ENCODE measurements at regions not wholly inside any gene's neighbourhood (a gene's known extent, or its start where the extent isn't known, plus 50 kb on each side); places are given as distances from the start of the nearest gene placed in this dataset.

DNA sequence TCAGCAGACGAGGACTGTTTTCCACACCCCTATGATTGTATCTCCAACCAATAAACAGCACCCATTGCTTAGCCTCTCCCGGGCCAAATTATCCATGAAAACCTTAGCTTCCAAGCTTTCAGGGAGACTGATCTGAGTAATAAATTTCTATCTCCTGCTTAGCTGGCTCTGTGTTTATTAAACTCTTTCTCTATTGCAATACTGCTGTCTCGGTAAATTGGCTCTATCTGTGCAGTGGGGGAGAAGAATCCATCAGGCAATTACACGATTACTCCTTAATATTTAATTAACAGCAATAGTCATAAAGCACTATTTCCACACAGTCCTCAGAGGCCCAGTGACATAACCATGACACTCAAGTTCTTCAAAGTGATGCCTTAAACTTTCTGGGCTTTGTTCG is 1122.8 kb downstream of the TYW1 start:
- no peaks in the 10 kb centered on the region for H3K36me3 ChIP-seq
- no peak overlapping the region for H3K4me3 ChIP-seq
- WGBS, 2 donors, result 73 to 87% methylated on average over 5 of the region's 5 CpGs
- FAIRE-seq, result no peak
- H3K9me3 ChIP-seq, result no peaks in the 10 kb centered on the region
- H3K27me3 ChIP-seq, result no peaks in the 10 kb centered on the region
- ATAC-seq, result no peak
- H3K27ac ChIP-seq, result no peak overlapping the region
- TF ChIP-seq, protein P1, sequence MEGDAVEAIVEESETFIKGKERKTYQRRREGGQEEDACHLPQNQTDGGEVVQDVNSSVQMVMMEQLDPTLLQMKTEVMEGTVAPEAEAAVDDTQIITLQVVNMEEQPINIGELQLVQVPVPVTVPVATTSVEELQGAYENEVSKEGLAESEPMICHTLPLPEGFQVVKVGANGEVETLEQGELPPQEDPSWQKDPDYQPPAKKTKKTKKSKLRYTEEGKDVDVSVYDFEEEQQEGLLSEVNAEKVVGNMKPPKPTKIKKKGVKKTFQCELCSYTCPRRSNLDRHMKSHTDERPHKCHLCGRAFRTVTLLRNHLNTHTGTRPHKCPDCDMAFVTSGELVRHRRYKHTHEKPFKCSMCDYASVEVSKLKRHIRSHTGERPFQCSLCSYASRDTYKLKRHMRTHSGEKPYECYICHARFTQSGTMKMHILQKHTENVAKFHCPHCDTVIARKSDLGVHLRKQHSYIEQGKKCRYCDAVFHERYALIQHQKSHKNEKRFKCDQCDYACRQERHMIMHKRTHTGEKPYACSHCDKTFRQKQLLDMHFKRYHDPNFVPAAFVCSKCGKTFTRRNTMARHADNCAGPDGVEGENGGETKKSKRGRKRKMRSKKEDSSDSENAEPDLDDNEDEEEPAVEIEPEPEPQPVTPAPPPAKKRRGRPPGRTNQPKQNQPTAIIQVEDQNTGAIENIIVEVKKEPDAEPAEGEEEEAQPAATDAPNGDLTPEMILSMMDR (IDR thresholded peaks at IDR 0.05), result no peak
- H3K4me1 ChIP-seq, result no peaks in the 10 kb centered on the region
- intact Hi-C loops (cut with DNase I), result no loop called here
- no peak for DNase-seq

DNA sequence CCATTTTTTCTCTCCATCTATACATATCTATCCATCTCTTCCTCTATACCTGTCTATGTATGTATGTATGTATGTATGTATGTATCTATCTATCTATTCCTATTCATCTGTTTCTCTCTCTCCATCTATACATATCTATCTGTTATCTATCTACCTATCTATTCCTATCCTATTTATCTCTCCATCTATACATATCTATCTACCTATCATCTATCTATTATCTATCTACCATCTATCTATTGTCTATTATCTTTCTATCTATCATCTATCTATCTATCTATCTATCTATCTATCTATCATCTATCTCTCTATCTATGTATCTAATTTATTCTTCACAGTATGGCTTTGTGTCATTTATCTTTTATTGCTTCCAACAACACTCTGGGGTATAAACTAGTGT is 1124.4 kb downstream of the TYW1 start:
- Histone ChIP-seq H3K9me3 (no peaks in the 10 kb centered on the region), H3K27ac (no peak overlapping the region), H3K36me3 (no peaks in the 10 kb centered on the region), H3K27me3 (no peaks in the 10 kb centered on the region), H3K4me3 (no peak overlapping the region), H3K4me1 (no peaks in the 10 kb centered on the region)
- ATAC-seq (no peak), FAIRE-seq (no peak), DNase-seq (no peak)
- TF ChIP-seq, protein P1 (IDR thresholded peaks at IDR 0.05), result no peak
- intact Hi-C loops (cut with DNase I), result no loop called here

DNA sequence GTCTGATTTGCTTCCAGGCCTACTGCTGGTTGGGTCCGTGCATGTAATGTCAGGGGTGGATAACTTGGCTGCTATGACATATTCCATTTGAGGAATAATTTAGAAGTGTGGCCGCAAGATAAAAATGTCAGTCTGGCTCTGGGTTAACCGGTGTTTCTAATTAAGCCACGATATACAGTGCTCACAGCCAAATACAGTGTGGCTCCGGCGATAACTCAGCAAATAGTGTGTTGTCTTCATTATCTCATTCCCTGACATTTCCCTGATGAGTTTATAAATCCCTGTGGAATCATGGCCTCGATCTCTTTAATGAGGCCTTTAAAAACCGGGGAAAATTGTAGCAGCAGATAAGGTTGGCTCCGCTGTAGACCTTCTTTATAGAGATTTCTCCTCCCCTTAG is 1125.0 kb downstream of the TYW1 start:
- no peak for FAIRE-seq
- H3K9me3 ChIP-seq, result no peaks in the 10 kb centered on the region

DNA sequence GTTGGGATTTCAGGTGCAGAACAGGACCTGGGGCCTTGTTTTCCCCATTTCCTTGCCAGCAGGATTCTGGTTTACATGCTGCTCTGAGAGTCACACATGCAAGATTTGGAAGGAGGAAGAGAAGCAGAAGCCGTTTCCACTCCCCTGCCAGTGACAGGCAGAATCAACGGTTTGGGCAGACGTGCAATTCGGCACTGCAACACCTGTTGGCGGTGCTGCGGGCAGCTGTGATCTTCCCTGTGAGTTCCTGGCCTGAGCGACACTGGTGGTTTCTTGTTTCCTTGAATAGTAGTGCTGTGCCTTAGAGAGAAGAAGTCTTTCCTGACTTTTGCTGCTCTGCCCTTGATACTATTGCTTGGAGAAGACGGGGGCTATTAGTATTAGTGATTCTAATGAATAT is 1126.2 kb downstream of the TYW1 start:
- WGBS, 2 donors, result 76 to 83% methylated on average over 8 of the region's 8 CpGs
- no peak overlapping the region for H3K27ac ChIP-seq
- FAIRE-seq, result no peak
- no peak overlapping the region for H3K4me3 ChIP-seq
- intact Hi-C loops (cut with DNase I), result no loop called here
- no peaks in the 10 kb centered on the region for H3K9me3 ChIP-seq
- no peak for DNase-seq
- no peaks in the 10 kb centered on the region for H3K4me1 ChIP-seq
- TF ChIP-seq, protein P1 (IDR thresholded peaks at IDR 0.05), result no peak
- ATAC-seq, result no peak
- H3K36me3 ChIP-seq, result no peaks in the 10 kb centered on the region
- no peaks in the 10 kb centered on the region for H3K27me3 ChIP-seq

More for the DNA sequence above, 1125.0 kb downstream of the TYW1 start:
- Histone ChIP-seq H3K4me3 (no peak overlapping the region), H3K27me3 (no peaks in the 10 kb centered on the region), H3K4me1 (no peaks in the 10 kb centered on the region), H3K36me3 (no peaks in the 10 kb centered on the region), H3K27ac (no peak overlapping the region)
- TF ChIP-seq, protein P1 (IDR thresholded peaks at IDR 0.05), result no peak
- DNase-seq (no peak), ATAC-seq (no peak)
- intact Hi-C loops (cut with DNase I), result no loop called here
- 80% methylated on average over 9 of the region's 9 CpGs for whole genome bisulfite sequencing, 2 donors

DNA sequence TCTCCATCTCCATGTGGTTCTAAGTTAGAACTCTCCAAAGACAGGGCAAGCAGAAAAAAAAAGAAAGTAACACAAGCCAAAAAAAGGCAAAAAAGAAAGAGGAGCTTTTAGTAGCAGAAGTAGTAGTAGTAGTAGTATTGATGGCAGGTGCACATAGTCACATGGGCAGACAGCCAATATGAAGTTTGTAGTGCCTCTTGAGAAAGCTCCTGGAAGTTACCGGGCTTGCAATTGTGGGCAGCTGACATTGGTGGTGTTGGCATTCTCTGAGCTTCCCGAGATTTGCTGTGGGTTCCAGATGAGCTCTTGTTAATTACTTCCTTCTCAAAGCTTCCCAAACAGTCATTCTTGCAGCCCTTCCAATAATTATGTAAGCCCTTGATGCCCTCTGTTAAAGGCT is 1128.5 kb downstream of the TYW1 start:
- Histone ChIP-seq H3K4me1 (no peaks in the 10 kb centered on the region), H3K4me3 (no peak overlapping the region), H3K27me3 (no peaks in the 10 kb centered on the region), H3K36me3 (no peaks in the 10 kb centered on the region), H3K27ac (no peak overlapping the region), H3K9me3 (no peaks in the 10 kb centered on the region)
- intact Hi-C loops (cut with DNase I), result no loop called here
- TF ChIP-seq, protein P1 (IDR thresholded peaks at IDR 0.05), result no peak
- ATAC-seq, result no peak
- 17 to 22% methylated on average over 2 of the region's 2 CpGs for WGBS, 2 donors
- FAIRE-seq, result no peak
- no peak for DNase-seq

All from pancreas (tissue), 10 donors.